Endodermal cell (in vitro differentiated cells): ENCODE measurements at regions not wholly inside any gene's neighbourhood (a gene's known extent, or its start where the extent isn't known, plus 50 kb on each side); places are given as distances from the start of the nearest gene placed in this dataset.
"Not testable (repeated sequence)": the region's sequence is repeated elsewhere in the genome, so short reads cannot be mapped to it uniquely, and the experiment has no call there.

Source experiments
- DNase-seq: peaks from one replicate; pipeline ENCODE4 v3.0.0-alpha.2; 2017
- H3K27ac ChIP-seq: 2 replicates; pipeline ENCODE4 v1.5.1; 2013; ENCODE audit warnings: mild to moderate bottlenecking, low read depth, low read length, moderate library complexity
- H3K27me3 ChIP-seq: 2 replicates; pipeline ENCODE4 v1.6.1; 2013; ENCODE audit warnings: mild to moderate bottlenecking, low read length, moderate library complexity; ENCODE audit not compliant: insufficient read depth, control insufficient read depth, poor library complexity, severe bottlenecking
- H3K36me3 ChIP-seq: 2 replicates; pipeline ENCODE4 v1.7.0; 2013; ENCODE audit warnings: mild to moderate bottlenecking, low read length, moderate library complexity; ENCODE audit not compliant: control insufficient read depth, insufficient read depth
- H3K4me1 ChIP-seq: one replicate; pipeline ENCODE4 v1.7.0; 2013; ENCODE audit warnings: low read length; ENCODE audit not compliant: control insufficient read depth, insufficient read depth
- H3K4me3 ChIP-seq: 2 replicates; pipeline ENCODE4 v1.5.1; 2013; ENCODE audit warnings: mild to moderate bottlenecking, low read length, moderate library complexity
- H3K9ac ChIP-seq: 2 replicates; pipeline ENCODE4 v1.6.1; 2013; ENCODE audit warnings: mild to moderate bottlenecking, low read length, moderate library complexity; ENCODE audit not compliant: poor library complexity, severe bottlenecking; ENCODE audit errors: extremely low read depth
- H3K9me3 ChIP-seq: 2 replicates; pipeline ENCODE4 v1.6.1; 2013; ENCODE audit warnings: mild to moderate bottlenecking, low read length, moderate library complexity; ENCODE audit not compliant: control insufficient read depth
- H3K27ac Mint-ChIP-seq: 2 replicates; pipeline ENCODE4 v1.8.0; 2020; ENCODE audit warnings: mixed read lengths
- H3K27me3 Mint-ChIP-seq: 2 replicates; pipeline ENCODE4 v1.8.0; 2021; ENCODE audit warnings: mild to moderate bottlenecking, mixed read lengths; ENCODE audit not compliant: insufficient read depth
- H3K36me3 Mint-ChIP-seq: 2 replicates; pipeline ENCODE4 v1.8.0; 2020; ENCODE audit warnings: low read depth, mixed read lengths
- H3K4me1 Mint-ChIP-seq: 2 replicates; pipeline ENCODE4 v1.8.0; 2020; ENCODE audit warnings: mixed read lengths
- H3K4me3 Mint-ChIP-seq: 2 replicates; pipeline ENCODE4 v1.8.0; 2020; ENCODE audit warnings: mild to moderate bottlenecking, moderate library complexity, mixed read lengths
- H3K9me3 Mint-ChIP-seq: 2 replicates; pipeline ENCODE4 v1.8.0; 2020; ENCODE audit warnings: mild to moderate bottlenecking, mixed read lengths
- CTCF ChIP-seq: fragments of 200-600 bp; sonication (generic); conservative IDR thresholded peaks from 2 replicates; pipeline ENCODE4 v1.5.0; 2021; ENCODE audit warnings: antibody characterized with exemption, mild to moderate bottlenecking
- WGBS, 2 experiments: methylation state at CpG; one replicate each; pipeline versions ENCODE4 v1.1.5 to v1.1.7; 2013; ENCODE audit warnings: missing lambda C conversion rate in 2 of 2, mixed read lengths in 1 of 2; ENCODE audit not compliant: insufficient coverage in 1 of 2, insufficient read length in 1 of 2; 5-methylcytosine and 5-hydroxymethylcytosine counted together

DNA sequence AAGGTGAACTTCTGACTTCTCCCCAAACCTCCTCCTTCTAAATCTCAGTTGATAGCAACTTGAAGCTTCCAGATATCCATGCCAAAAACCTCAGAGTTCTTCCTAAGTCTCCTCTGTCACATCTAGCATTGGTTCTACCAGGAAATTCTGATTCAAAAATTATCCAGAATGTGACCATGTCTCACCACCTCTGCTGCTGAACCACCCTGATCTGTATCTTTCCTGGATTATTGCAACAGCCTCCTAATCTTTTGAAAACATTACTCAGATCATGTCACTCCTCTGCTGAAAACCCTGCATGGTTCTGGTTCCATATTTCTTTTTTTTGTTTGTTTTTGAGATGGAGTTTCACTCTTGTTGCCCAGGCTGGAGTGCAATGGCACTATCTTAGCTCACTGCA is 78.7 kb upstream of the TNFSF11 start:
- H3K9me3 Mint-ChIP-seq = no peaks in the 10 kb centered on the region

DNA sequence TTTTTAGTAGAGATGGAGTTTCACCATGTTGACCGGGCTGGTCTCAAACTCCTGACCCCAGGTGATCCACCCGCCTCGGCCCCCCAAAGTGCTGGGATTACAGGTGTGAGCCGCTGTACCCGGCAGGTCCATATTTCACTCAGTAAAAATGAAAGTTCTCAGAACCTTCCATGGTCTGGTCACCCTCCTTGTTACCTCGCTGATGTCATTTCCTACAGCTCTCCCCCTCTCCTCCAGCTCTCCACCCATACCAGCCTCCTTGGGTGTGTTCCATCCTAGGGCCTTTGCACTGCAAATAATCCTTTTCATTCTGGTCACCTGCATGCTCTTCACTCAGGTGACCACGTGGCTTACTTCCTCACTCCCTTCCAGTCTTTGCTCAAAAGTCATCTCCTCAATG is 78.2 kb upstream of the TNFSF11 start:
- peaks cover 2% of the 10 kb centered on the region for H3K9me3 Mint-ChIP-seq
- Histone ChIP-seq H3K27me3 (no peaks in the 10 kb centered on the region), H3K4me3 (no peak overlapping the region), H3K36me3 (no peaks in the 10 kb centered on the region), H3K27ac (no peak overlapping the region), H3K4me1 (no peaks in the 10 kb centered on the region), H3K9me3 (no peaks in the 10 kb centered on the region), H3K9ac (no peak overlapping the region)
- no peaks in the 10 kb centered on the region for H3K36me3 Mint-ChIP-seq
- no peak for DNase-seq
- no peaks in the 10 kb centered on the region for H3K27me3 Mint-ChIP-seq
- no peak for TF ChIP-seq CTCF
- 85 to 89% methylated on average over 6 to 7 of the region's 7 CpGs for WGBS, 2 experiments
- H3K27ac Mint-ChIP-seq = no peak overlapping the region
- no peak overlapping the region for H3K4me3 Mint-ChIP-seq
- no peaks in the 10 kb centered on the region for H3K4me1 Mint-ChIP-seq

More for the DNA sequence above, 78.7 kb upstream of the TNFSF11 start:
- no peak overlapping the region for H3K27ac ChIP-seq
- Mint-ChIP-seq H3K4me3 (no peak overlapping the region), H3K27me3 (no peaks in the 10 kb centered on the region), H3K27ac (no peak overlapping the region), H3K4me1 (no peaks in the 10 kb centered on the region), H3K36me3 (no peaks in the 10 kb centered on the region)
- DNase-seq = no peak
- no peaks in the 10 kb centered on the region for H3K36me3 ChIP-seq
- no peak overlapping the region for H3K4me3 ChIP-seq
- TF ChIP-seq CTCF = no peak
- no peaks in the 10 kb centered on the region for H3K4me1 ChIP-seq
- H3K9me3 ChIP-seq = no peaks in the 10 kb centered on the region
- no peak overlapping the region for H3K9ac ChIP-seq
- H3K27me3 ChIP-seq = no peaks in the 10 kb centered on the region

GRCh38 chr13:42496926-42497554 is 76.9 kb upstream of the TNFSF11 start:
- H3K9me3 ChIP-seq, H3K4me3 Mint-ChIP-seq, H3K27ac Mint-ChIP-seq, H3K4me1 ChIP-seq, DNase-seq, H3K36me3 ChIP-seq, H3K9me3 Mint-ChIP-seq, H3K4me1 Mint-ChIP-seq, H3K27me3 ChIP-seq, H3K9ac ChIP-seq, H3K27ac ChIP-seq, H3K27me3 Mint-ChIP-seq, H3K36me3 Mint-ChIP-seq, H3K4me3 ChIP-seq: not testable (repeated sequence)
- WGBS, 2 experiments = 93 to 97% methylated on average over 8 to 9 of the region's 10 CpGs

DNA sequence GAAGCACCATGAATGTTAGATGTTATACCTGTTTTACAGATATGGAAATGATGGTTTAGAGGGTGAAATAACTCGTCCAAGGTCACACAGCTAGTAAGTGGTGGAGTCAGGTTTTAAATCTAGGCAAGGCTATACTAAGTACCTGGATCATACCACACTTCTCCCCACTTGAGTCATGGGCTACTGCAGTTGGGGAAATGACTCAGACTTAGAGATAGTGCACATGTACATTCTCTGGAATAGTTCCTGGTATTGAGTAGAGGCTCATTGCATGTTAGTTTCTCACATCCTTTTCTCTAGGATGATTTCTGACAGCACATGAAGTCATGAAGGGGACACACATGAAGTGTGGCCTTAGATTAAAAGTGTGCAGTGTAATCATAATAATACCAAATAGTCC is 76.2 kb upstream of the TNFSF11 start:
- no peaks in the 10 kb centered on the region for H3K27me3 Mint-ChIP-seq
- no peaks in the 10 kb centered on the region for H3K36me3 ChIP-seq
- no peaks in the 10 kb centered on the region for H3K4me1 ChIP-seq
- no peak overlapping the region for H3K27ac ChIP-seq
- H3K9me3 Mint-ChIP-seq = peaks cover 6% of the 10 kb centered on the region
- H3K36me3 Mint-ChIP-seq = no peaks in the 10 kb centered on the region
- H3K4me1 Mint-ChIP-seq = no peaks in the 10 kb centered on the region
- WGBS, 2 experiments = 60 to 90% methylated on average over 1 of the region's 1 CpG
- no peak overlapping the region for H3K4me3 Mint-ChIP-seq
- H3K9ac ChIP-seq = no peak overlapping the region
- H3K9me3 ChIP-seq = no peaks in the 10 kb centered on the region
- no peak overlapping the region for H3K27ac Mint-ChIP-seq
- H3K27me3 ChIP-seq = no peaks in the 10 kb centered on the region
- no peak for DNase-seq
- no peak overlapping the region for H3K4me3 ChIP-seq
- no peak for TF ChIP-seq CTCF
